Left lobe of liver (tissue), 2 donors: ENCODE measurements at regions not wholly inside any gene's neighbourhood (a gene's known extent, or its start where the extent isn't known, plus 50 kb on each side); places are given as distances from the start of the nearest gene placed in this dataset.
"Not testable (repeated sequence)": the region's sequence is repeated elsewhere in the genome, so short reads cannot be mapped to it uniquely, and the experiment has no call there.

Experiments used
- ATAC-seq: fragments of 200-7000 bp; cut with Tn5 transposase; one replicate; pipeline ENCODE4 v1.9.1; 2020; ENCODE audit warnings: mild to moderate bottlenecking, moderate library complexity
- DNase-seq: peaks from one replicate; pipeline ENCODE4 v3.0.0-alpha.2; 2020; ENCODE audit warnings: low spot score
- donor health status: DM: no; HTN: no; CAD: no; lungs with moderate emphysema.
- donor health status: DM: no; HTN: yes; CAD: no.

GRCh38 chr3:88403319-88403718 lies 253.6 kb downstream of the C3orf38 start:
- no peak for ATAC-seq
- no peak for DNase-seq

- no peak for ATAC-seq
Observed at GRCh38 chr3:88408097-88408496, 258.3 kb downstream of the C3orf38 start.

GRCh38 chr3:88408935-88409334 lies 259.2 kb downstream of the C3orf38 start:
- DNase-seq (no peak), ATAC-seq (no peak)

More at GRCh38 chr3:88408097-88408496, 258.3 kb downstream of the C3orf38 start:
- no peak for DNase-seq

GRCh38 chr3:88410259-88410658 lies 260.5 kb downstream of the C3orf38 start:
- ATAC-seq = no peak
- no peak for DNase-seq

DNA sequence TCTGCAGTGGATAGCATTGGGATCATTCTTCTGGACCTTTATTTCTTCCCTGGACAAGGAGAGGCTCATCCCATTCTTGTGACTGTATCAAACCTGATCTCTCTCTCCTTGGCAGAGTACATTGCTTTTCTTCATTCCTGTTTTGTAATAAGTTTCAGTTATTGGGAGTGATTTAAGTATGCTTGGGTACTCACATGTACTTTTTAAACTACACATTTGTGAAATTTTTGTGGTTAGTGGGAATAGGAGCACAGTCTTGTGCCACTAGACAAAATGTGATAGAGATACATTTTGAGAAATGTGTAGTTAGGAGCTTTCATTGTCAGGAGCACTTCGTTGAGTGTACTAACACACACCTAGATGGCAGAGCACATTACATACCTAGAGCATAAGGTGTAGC lies 262.6 kb downstream of the C3orf38 start:
- ATAC-seq (no peak), DNase-seq (no peak)

DNA sequence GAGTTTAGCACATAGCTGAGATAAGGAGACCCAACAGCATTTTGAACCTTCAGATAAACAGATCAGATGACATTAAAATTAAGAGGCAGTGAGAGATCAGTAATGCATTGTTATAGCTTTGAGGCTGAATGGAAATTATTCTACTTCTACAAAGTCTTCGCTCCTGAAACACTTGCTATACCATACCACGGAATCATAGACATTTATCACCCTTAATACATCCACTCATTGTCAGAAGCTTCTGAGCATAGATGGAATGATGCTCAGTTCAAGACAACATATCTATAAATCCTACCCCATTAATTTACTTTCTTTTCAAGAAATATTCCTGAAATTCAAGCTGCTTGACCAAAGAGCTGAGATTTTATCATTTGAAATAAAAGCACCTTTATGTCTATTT lies 266.7 kb downstream of the C3orf38 start:
- no peak for DNase-seq
- ATAC-seq = no peak

DNA sequence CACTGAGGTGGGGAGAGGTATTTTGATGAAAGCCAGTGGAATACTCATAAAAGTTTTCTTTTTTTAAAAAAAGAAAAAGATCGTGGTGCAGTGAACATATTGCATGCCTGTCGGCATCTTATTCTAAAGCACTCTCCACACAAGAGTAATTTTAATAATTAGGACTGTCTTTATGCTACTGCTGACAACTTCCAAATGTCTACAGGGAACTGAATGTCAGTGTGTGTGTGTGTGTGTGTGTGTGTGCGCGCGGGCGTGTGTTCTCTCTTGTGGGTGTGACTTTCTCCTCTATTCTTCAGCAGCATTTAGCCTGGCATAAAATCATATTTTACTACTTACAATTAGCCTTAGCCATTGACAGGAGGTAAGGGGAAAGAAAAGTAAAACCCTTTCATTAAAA lies 268.5 kb downstream of the C3orf38 start:
- ATAC-seq (no peak), DNase-seq (no peak)

DNA sequence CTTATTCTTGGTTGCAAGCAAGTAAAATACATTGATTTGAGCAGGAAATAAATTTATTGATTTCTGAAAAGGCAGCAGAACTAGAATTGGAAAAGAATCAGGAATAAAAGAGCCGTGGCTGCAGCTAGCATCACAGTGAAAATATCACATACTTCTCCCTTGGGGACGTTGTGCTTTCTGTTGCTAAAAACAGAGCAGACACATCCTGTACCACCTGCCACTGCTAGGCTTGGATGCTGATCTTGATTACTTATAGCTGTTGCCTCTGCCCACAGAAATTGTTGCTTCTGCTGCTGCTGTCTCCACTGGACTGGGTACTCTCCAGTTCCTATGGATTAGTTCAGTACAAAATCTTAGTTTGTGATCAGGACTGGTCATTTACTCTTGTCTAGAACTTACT lies 283.8 kb downstream of the C3orf38 start:
- DNase-seq (no peak), ATAC-seq (no peak)

DNA sequence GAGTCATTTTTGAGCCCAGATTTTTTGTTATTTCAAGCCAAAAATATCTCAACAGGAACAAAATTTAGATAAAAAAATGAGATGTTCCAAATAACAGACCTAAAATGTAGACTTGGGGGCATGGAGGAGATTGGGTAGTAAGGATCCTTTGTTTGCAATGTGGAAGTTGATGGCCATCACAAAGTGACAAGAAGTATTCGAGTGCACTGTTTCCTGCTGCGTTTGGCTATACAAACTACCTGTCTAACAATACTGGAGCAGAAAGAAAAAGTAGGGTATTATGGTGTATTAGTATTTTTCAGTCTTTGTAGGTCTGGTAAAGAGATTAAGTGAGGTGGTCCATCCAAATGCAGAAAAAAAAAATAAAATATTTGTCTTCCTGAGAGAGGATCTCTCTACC lies 284.2 kb downstream of the C3orf38 start:
- no peak for ATAC-seq

DNA sequence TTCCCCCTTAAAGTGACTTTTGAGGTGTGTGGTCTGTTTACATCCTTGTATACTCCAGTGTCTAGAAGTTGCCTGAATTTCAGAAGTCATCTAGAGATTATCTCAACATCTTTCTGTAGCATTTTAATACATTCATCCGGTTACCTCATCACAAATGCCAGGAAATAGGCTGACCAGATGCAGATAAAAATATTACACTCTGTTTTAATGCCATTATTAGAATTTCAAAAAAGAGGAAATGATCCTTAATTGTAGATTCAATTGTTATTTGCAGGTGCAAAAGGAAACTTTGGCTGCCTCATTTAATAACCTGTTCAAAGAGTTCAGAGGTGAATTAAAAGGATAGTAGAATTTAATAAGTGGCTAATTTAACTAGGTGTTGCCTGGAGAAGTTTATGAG lies 290.9 kb downstream of the C3orf38 start:
- no peak for DNase-seq
- no peak for ATAC-seq

More for the DNA sequence above, 284.2 kb downstream of the C3orf38 start:
- no peak for DNase-seq

DNA sequence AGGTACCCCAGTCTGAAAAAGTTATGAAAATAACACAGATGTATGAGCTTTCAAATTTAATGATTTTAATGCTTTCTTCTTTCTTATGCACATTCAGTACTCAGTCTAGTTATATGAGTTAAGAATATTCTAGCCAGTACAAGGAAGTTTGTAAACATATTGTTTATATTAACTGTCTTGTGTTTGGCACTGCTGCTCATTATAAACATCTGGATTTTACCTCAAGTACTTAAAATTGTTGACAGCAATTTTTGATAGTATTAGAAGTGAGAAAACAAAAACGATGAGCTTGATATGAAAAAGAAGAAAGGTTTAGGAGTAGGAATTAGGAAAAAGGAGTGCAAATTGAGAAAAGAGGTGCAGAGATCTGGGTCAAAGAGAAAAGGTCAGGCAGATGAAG lies 293.3 kb downstream of the C3orf38 start:
- DNase-seq = no peak

DNA sequence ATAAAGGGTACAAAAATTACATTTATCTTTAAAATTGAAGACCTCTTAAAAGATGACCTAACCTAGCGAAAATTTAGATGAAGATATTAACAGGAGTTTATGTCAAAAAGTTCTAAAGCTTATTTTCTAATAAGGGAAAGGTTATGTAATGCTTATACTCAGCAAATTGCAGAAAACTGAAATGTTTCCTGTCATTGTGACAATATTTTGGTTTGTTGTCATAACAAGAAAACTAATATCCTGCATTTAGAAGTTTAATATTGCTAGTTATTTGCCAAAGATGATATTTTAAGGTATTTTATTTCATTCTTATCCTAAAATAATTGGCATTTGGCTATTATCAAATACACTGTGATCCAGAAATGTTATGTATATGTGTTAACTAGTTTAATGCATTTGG lies 294.5 kb downstream of the C3orf38 start:
- ATAC-seq = no peak
- no peak for DNase-seq

More for the DNA sequence above, 293.3 kb downstream of the C3orf38 start:
- ATAC-seq = no peak

DNA sequence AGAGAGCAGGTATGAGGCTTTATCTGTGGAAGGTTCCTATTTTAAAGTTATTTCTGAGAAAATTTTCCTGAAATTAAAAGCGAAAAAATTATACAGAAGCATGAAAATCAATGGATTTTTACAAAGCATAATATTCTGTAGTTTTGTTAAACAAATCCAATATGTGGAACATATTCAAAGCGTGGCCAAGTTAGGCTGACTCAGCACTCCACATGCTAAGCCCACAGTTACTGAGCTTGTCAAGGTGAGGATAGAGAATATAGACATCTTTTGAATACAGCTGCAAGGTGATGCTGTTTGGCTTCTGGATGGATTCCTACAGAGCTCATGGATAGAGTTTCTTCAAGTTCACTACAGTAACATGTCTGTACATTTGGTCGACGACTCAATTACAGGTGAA lies 302.5 kb downstream of the C3orf38 start:
- ATAC-seq (no peak), DNase-seq (no peak)

- ATAC-seq (no peak), DNase-seq (no peak)
Observed at GRCh38 chr3:88460369-88460768, 310.6 kb downstream of the C3orf38 start.

DNA sequence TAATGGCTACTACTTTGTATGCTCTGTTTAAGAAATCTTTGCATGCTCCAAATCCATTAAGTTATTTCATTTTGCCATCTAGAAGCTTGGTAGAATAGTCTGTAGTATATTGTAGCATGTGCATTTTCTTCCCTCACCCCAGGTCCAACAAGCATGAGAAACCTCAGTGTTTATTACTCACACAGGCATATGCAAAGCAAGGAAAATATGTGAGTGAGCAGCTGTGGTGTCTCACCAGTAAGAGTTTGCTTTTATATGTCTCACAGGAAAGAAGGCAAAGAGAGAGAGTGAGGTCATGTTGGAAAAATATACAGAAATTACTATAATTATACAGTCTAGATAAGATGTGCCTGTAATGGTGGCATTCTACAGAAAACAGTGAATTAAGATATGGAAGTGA lies 312.5 kb downstream of the C3orf38 start:
- DNase-seq (no peak), ATAC-seq (no peak)

DNA sequence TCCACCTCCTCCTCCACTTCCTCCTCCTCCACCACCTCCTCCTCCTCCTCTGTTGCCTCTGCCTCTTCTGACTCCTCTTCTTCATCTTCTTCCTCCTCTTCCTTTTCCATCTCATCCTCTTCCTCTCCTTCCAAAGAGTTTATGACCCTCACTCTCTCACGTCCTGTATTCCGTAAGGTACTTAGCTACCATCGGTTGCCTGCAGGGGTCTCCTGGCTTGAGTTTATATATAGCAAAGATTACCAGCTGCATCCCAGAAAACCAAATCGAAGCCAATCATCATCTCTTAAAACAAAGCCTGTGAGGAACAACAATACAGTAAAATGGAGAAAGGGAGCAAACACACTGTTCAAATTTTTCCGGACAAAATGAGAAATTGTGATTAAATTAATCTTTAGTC lies 317.4 kb downstream of the C3orf38 start:
- DNase-seq (no peak), ATAC-seq (no peak)

GRCh38 chr3:88469216-88469615 lies 319.5 kb downstream of the C3orf38 start:
- no peak for ATAC-seq
- DNase-seq = no peak

- ATAC-seq (no peak), DNase-seq (no peak)
Observed at GRCh38 chr3:88478460-88478859, 328.7 kb downstream of the C3orf38 start.

DNA sequence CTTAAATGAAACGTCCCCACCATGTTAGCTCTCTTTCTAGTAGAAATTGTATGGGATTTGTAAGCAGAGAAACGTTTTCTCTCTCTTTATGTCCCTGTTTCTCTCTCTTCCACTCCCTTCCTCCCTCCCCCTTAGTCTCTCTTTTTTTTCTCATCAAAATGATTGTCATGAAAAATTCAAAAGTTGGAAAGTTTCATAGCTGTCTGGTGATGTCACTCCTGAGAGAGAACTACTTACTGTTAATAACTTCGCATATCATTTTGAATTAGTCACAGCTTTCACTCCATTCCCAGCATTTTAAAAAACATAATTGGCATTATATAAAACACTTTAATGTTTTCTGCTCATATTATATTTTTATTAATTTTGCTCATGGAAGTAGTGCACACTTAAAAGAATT lies 331.1 kb downstream of the C3orf38 start:
- DNase-seq = no peak
- no peak for ATAC-seq

DNA sequence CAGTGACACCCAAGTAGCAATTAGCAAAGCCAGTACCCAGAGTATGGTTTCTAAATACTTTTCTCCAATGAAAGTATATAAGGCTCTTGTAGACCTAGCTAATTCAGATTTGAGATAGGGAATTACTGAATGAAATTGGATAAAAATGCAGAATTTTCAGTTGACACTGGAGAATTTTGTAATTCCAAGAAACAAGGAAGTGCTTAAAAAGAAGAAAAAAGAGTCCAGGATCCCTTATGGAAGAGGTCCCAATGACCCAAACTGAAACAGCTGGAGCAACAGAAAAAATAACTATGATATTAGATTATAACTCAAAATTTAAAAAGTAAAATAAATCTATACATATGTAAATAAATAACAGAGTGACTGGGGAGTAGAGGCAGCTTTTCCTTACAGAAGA lies 335.2 kb downstream of the C3orf38 start:
- no peak for ATAC-seq
- no peak for DNase-seq

DNA sequence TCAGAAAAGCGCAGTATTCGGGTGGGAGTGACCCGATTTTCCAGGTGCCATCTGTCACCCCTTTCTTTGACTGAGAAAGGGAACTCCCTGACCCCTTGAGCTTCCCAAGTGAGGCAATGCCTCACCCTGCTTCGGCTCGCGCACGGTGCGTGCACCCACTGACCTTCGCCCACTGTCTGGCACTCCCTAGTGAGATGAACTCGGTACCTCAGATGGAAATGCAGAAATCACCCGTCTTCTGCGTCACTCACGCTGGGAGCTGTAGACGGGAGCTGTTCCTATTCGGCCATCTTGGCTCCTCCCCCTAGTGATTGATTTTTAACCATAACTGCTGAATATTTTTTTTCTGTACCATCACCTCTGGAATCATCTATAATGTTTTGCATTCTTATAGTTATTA lies 359.1 kb downstream of the C3orf38 start:
- DNase-seq, ATAC-seq: not testable (repeated sequence)

GRCh38 chr3:88509582-88509981 lies 359.8 kb downstream of the C3orf38 start:
- ATAC-seq (no peak), DNase-seq (no peak)

- no peak for ATAC-seq
- DNase-seq = no peak
Observed at GRCh38 chr3:88528494-88528893, 378.7 kb downstream of the C3orf38 start.

GRCh38 chr3:88534534-88534933 lies 384.8 kb downstream of the C3orf38 start:
- ATAC-seq (no peak), DNase-seq (no peak)
